ENCODE measurements at regions not wholly inside any gene's neighbourhood (a gene's known extent, or its start where the extent isn't known, plus 50 kb on each side); places are given as distances from the start of the nearest gene placed in this dataset.

GRCh38 chr12:17550011-17550410 lies 540.0 kb downstream of the RERGL start:
- no peaks in the 10 kb centered on the region for H3K4me1 ChIP-seq (ENCODE audit: insufficient read depth, low read length)
- Mint-ChIP-seq H3K4me3 (no peak overlapping the region), H3K9me3 (peaks cover 0 to 30% (median 14%) of the 10 kb centered on the region in 8 donors), H3K27ac (no peak overlapping the region), H3K27me3 (no peaks in the 10 kb centered on the region), H3K36me3 (no peaks in the 10 kb centered on the region), H3K4me1 (no peaks in the 10 kb centered on the region)
- H3K27ac ChIP-seq (ENCODE audit: low read depth, low read length) = no peak overlapping the region
- POLR2A ChIA-PET (ENCODE audit: partially characterized antibody) = no interaction called here
- intact Hi-C loops (cut with micrococcal nuclease) = no loop called here
- H3K9me3 ChIP-seq (ENCODE audit: control insufficient read depth in 1 of 2, low read length in 2 of 2) = no peaks in the 10 kb centered on the region
- H3K4me3 ChIP-seq (ENCODE audit: low read length in 2 of 2) = no peak overlapping the region
- no peaks in the 10 kb centered on the region for H3K27me3 ChIP-seq (ENCODE audit: insufficient read depth, low read length)
- H3K36me3 ChIP-seq (ENCODE audit: insufficient read depth, low read length) = no peaks in the 10 kb centered on the region
- DNase-seq = no peak
- CTCF ChIA-PET (ENCODE audit: partially characterized antibody) = no interaction called here

GRCh38 chr12:17540921-17541320 lies 549.1 kb downstream of the RERGL start:
- Mint-ChIP-seq H3K9me3 (peaks cover 2 to 26% (median 14%) of the 10 kb centered on the region in 8 donors), H3K27me3 (no peaks in the 10 kb centered on the region), H3K4me1 (no peaks in the 10 kb centered on the region), H3K36me3 (no peaks in the 10 kb centered on the region), H3K4me3 (no peak overlapping the region), H3K27ac (no peak overlapping the region)
- DNase-seq = no peak
- Histone ChIP-seq H3K9me3 (ENCODE audit: control insufficient read depth in 1 of 2, low read length in 2 of 2) (no peaks in the 10 kb centered on the region), H3K27me3 (ENCODE audit: insufficient read depth, low read length) (no peaks in the 10 kb centered on the region), H3K27ac (ENCODE audit: low read depth, low read length) (no peak overlapping the region), H3K4me1 (ENCODE audit: insufficient read depth, low read length) (no peaks in the 10 kb centered on the region), H3K4me3 (ENCODE audit: low read length in 2 of 2) (no peak overlapping the region), H3K36me3 (ENCODE audit: insufficient read depth, low read length) (no peaks in the 10 kb centered on the region)
- intact Hi-C loops (cut with micrococcal nuclease) = no loop called here
- ChIA-PET CTCF (ENCODE audit: partially characterized antibody) (no interaction called here), POLR2A (ENCODE audit: partially characterized antibody) (no interaction called here)

GRCh38 chr12:17528394-17528793 lies 561.6 kb downstream of the RERGL start:
- ChIA-PET CTCF (ENCODE audit: partially characterized antibody) (no interaction called here), POLR2A (ENCODE audit: partially characterized antibody) (no interaction called here)
- Histone ChIP-seq H3K27me3 (ENCODE audit: insufficient read depth, low read length) (no peaks in the 10 kb centered on the region), H3K4me3 (ENCODE audit: low read length in 2 of 2) (no peak overlapping the region), H3K9me3 (ENCODE audit: control insufficient read depth in 1 of 2, low read length in 2 of 2) (no peaks in the 10 kb centered on the region), H3K27ac (ENCODE audit: low read depth, low read length) (no peak overlapping the region), H3K36me3 (ENCODE audit: insufficient read depth, low read length) (no peaks in the 10 kb centered on the region), H3K4me1 (ENCODE audit: insufficient read depth, low read length) (no peaks in the 10 kb centered on the region)
- no peaks in the 10 kb centered on the region for H3K4me1 Mint-ChIP-seq
- no peak for DNase-seq
- no peak overlapping the region for H3K4me3 Mint-ChIP-seq
- peaks cover 0 to 7% (median under 1%) of the 10 kb centered on the region in 8 donors for H3K9me3 Mint-ChIP-seq
- intact Hi-C loops (cut with micrococcal nuclease) = no loop called here
- H3K27me3 Mint-ChIP-seq = no peaks in the 10 kb centered on the region
- H3K36me3 Mint-ChIP-seq = no peaks in the 10 kb centered on the region
- H3K27ac Mint-ChIP-seq = no peak overlapping the region

- no peak for DNase-seq
Observed at GRCh38 chr12:17527021-17527420, 563.0 kb downstream of the RERGL start.

GRCh38 chr12:17511369-17511768 lies 578.6 kb downstream of the RERGL start:
- no peak for DNase-seq
- Mint-ChIP-seq H3K36me3 (no peaks in the 10 kb centered on the region), H3K27ac (no peak overlapping the region), H3K27me3 (no peaks in the 10 kb centered on the region), H3K4me3 (no peak overlapping the region), H3K4me1 (no peaks in the 10 kb centered on the region), H3K9me3 (peaks cover 4 to 21% (median 5%) of the 10 kb centered on the region in 8 donors)
- Histone ChIP-seq H3K27ac (ENCODE audit: low read depth, low read length) (no peak overlapping the region), H3K4me1 (ENCODE audit: insufficient read depth, low read length) (no peaks in the 10 kb centered on the region), H3K36me3 (ENCODE audit: insufficient read depth, low read length) (no peaks in the 10 kb centered on the region), H3K9me3 (ENCODE audit: control insufficient read depth in 1 of 2, low read length in 2 of 2) (peaks cover 0 to 4% of the 10 kb centered on the region in 2 donors), H3K27me3 (ENCODE audit: insufficient read depth, low read length) (no peaks in the 10 kb centered on the region), H3K4me3 (ENCODE audit: low read length in 2 of 2) (no peak overlapping the region)
- POLR2A ChIA-PET (ENCODE audit: partially characterized antibody) = no interaction called here
- intact Hi-C loops (cut with micrococcal nuclease) = no loop called here
- CTCF ChIA-PET (ENCODE audit: partially characterized antibody) = no interaction called here

More at GRCh38 chr12:17527021-17527420, 563.0 kb downstream of the RERGL start:
- Mint-ChIP-seq H3K36me3 (no peaks in the 10 kb centered on the region), H3K9me3 (peaks cover 0 to 7% (median 0%) of the 10 kb centered on the region in 8 donors), H3K4me3 (no peak overlapping the region), H3K27ac (no peak overlapping the region), H3K4me1 (no peaks in the 10 kb centered on the region), H3K27me3 (no peaks in the 10 kb centered on the region)
- no peaks in the 10 kb centered on the region for H3K9me3 ChIP-seq (ENCODE audit: control insufficient read depth in 1 of 2, low read length in 2 of 2)
- no peaks in the 10 kb centered on the region for H3K36me3 ChIP-seq (ENCODE audit: insufficient read depth, low read length)
- intact Hi-C loops (cut with micrococcal nuclease) = no loop called here
- no peaks in the 10 kb centered on the region for H3K27me3 ChIP-seq (ENCODE audit: insufficient read depth, low read length)
- ChIA-PET POLR2A (ENCODE audit: partially characterized antibody) (no interaction called here), CTCF (ENCODE audit: partially characterized antibody) (no interaction called here)
- H3K4me3 ChIP-seq (ENCODE audit: low read length in 2 of 2) = no peak overlapping the region
- no peaks in the 10 kb centered on the region for H3K4me1 ChIP-seq (ENCODE audit: insufficient read depth, low read length)
- H3K27ac ChIP-seq (ENCODE audit: low read depth, low read length) = no peak overlapping the region

GRCh38 chr12:17507336-17507735 lies 582.7 kb downstream of the RERGL start:
- CTCF ChIA-PET (ENCODE audit: partially characterized antibody) = no interaction called here
- Histone ChIP-seq H3K27ac (ENCODE audit: low read depth, low read length) (no peak overlapping the region), H3K36me3 (ENCODE audit: insufficient read depth, low read length) (no peaks in the 10 kb centered on the region), H3K4me3 (ENCODE audit: low read length in 2 of 2) (no peak overlapping the region), H3K27me3 (ENCODE audit: insufficient read depth, low read length) (no peaks in the 10 kb centered on the region), H3K9me3 (ENCODE audit: control insufficient read depth in 1 of 2, low read length in 2 of 2) (peaks cover 0 to 4% of the 10 kb centered on the region in 2 donors), H3K4me1 (ENCODE audit: insufficient read depth, low read length) (no peaks in the 10 kb centered on the region)
- Mint-ChIP-seq H3K27me3 (no peaks in the 10 kb centered on the region), H3K4me1 (no peaks in the 10 kb centered on the region), H3K27ac (no peak overlapping the region), H3K4me3 (no peak overlapping the region), H3K36me3 (no peaks in the 10 kb centered on the region), H3K9me3 (peaks cover 0 to 11% (median 4%) of the 10 kb centered on the region in 8 donors)
- DNase-seq = no peak
- intact Hi-C loops (cut with micrococcal nuclease) = no loop called here
- POLR2A ChIA-PET (ENCODE audit: partially characterized antibody) = no interaction called here

- CTCF ChIA-PET (ENCODE audit: partially characterized antibody) = no interaction called here
- Mint-ChIP-seq H3K27ac (no peak overlapping the region), H3K4me1 (no peaks in the 10 kb centered on the region), H3K36me3 (no peaks in the 10 kb centered on the region), H3K27me3 (no peaks in the 10 kb centered on the region), H3K4me3 (no peak overlapping the region), H3K9me3 (peaks cover 0 to 11% (median 2%) of the 10 kb centered on the region in 8 donors)
- DNase-seq = no peak
- Histone ChIP-seq H3K4me1 (ENCODE audit: insufficient read depth, low read length) (no peaks in the 10 kb centered on the region), H3K27ac (ENCODE audit: low read depth, low read length) (no peak overlapping the region), H3K36me3 (ENCODE audit: insufficient read depth, low read length) (no peaks in the 10 kb centered on the region), H3K4me3 (ENCODE audit: low read length in 2 of 2) (no peak overlapping the region), H3K27me3 (ENCODE audit: insufficient read depth, low read length) (no peaks in the 10 kb centered on the region), H3K9me3 (ENCODE audit: control insufficient read depth in 1 of 2, low read length in 2 of 2) (peaks cover 0 to 4% of the 10 kb centered on the region in 2 donors)
- intact Hi-C loops (cut with micrococcal nuclease) = no loop called here
- POLR2A ChIA-PET (ENCODE audit: partially characterized antibody) = no interaction called here
Observed at GRCh38 chr12:17503742-17504141, 586.3 kb downstream of the RERGL start.

- H3K4me1 ChIP-seq (ENCODE audit: insufficient read depth, low read length) = no peaks in the 10 kb centered on the region
- H3K36me3 ChIP-seq (ENCODE audit: insufficient read depth, low read length) = no peaks in the 10 kb centered on the region
- Mint-ChIP-seq H3K27me3 (no peaks in the 10 kb centered on the region), H3K36me3 (no peaks in the 10 kb centered on the region), H3K4me3 (no peak overlapping the region), H3K4me1 (no peaks in the 10 kb centered on the region), H3K27ac (peak overlapping the region in 1 of 7 donors; percentile 17), H3K9me3 (peaks cover 0 to 8% (median 2%) of the 10 kb centered on the region in 8 donors)
- no peak overlapping the region for H3K27ac ChIP-seq (ENCODE audit: low read depth, low read length)
- no peaks in the 10 kb centered on the region for H3K9me3 ChIP-seq (ENCODE audit: control insufficient read depth in 1 of 2, low read length in 2 of 2)
- intact Hi-C loops (cut with micrococcal nuclease) = no loop called here
- ChIA-PET CTCF (ENCODE audit: partially characterized antibody) (no interaction called here), POLR2A (ENCODE audit: partially characterized antibody) (no interaction called here)
- H3K27me3 ChIP-seq (ENCODE audit: insufficient read depth, low read length) = no peaks in the 10 kb centered on the region
- no peak for DNase-seq
- no peak overlapping the region for H3K4me3 ChIP-seq (ENCODE audit: low read length in 2 of 2)
Observed at GRCh38 chr12:17489452-17489851, 600.5 kb downstream of the RERGL start.

All from CD4-positive, alpha-beta memory T cell (primary cell).